ENCODE measurements at regions not wholly inside any gene's neighbourhood (a gene's known extent, or its start where the extent isn't known, plus 50 kb on each side); places are given as distances from the start of the nearest gene placed in this dataset.
A peak's percentile ranks its signal among the peaks of the same experiment; 100 is the strongest.

- DNase-seq: no peak
These were observed 528.5 kb downstream of the BCL11B start for GRCh38 chr14:98743536-98743935.

- DNase-seq: no peak
These were observed 523.0 kb downstream of the BCL11B start for GRCh38 chr14:98748966-98749365.

- no peak for DNase-seq
These were observed 520.9 kb downstream of the BCL11B start for GRCh38 chr14:98751110-98751509.

GRCh38 chr14:98752660-98753059 is 519.3 kb downstream of the BCL11B start:
- no peak for DNase-seq

- peak; percentile 29 for DNase-seq
These were observed 517.5 kb downstream of the BCL11B start for GRCh38 chr14:98754343-98755020.

GRCh38 chr14:98756749-98757148 is 515.2 kb downstream of the BCL11B start:
- DNase-seq: no peak

GRCh38 chr14:98758440-98758839 is 513.6 kb downstream of the BCL11B start:
- no peak for DNase-seq

- no peak for DNase-seq
These were observed 510.0 kb downstream of the BCL11B start for GRCh38 chr14:98761993-98762392.

- no peak for DNase-seq
These were observed 505.2 kb downstream of the BCL11B start for GRCh38 chr14:98766818-98767217.

GRCh38 chr14:98769326-98769725 is 502.7 kb downstream of the BCL11B start:
- no peak for DNase-seq

- no peak for DNase-seq
These were observed 501.8 kb downstream of the BCL11B start for GRCh38 chr14:98770151-98770550.

GRCh38 chr14:98773814-98774213 is 498.2 kb downstream of the BCL11B start:
- DNase-seq: peak; percentile 10

- DNase-seq: no peak
These were observed 496.1 kb downstream of the BCL11B start for GRCh38 chr14:98775892-98776291.

GRCh38 chr14:98782062-98782461 is 489.9 kb downstream of the BCL11B start:
- no peak for DNase-seq

- DNase-seq: no peak
These were observed 486.4 kb downstream of the BCL11B start for GRCh38 chr14:98785578-98785977.

GRCh38 chr14:98786456-98786855 is 485.5 kb downstream of the BCL11B start:
- DNase-seq: no peak

- DNase-seq: no peak
These were observed 480.3 kb downstream of the BCL11B start for GRCh38 chr14:98791661-98792060.

GRCh38 chr14:98792171-98792570 is 479.8 kb downstream of the BCL11B start:
- no peak for DNase-seq

- DNase-seq: no peak
These were observed 473.9 kb downstream of the BCL11B start for GRCh38 chr14:98798099-98798498.

- no peak for DNase-seq
These were observed 472.1 kb downstream of the BCL11B start for GRCh38 chr14:98799891-98800290.

- DNase-seq: no peak
These were observed 470.0 kb downstream of the BCL11B start for GRCh38 chr14:98802044-98802443.

- no peak for DNase-seq
These were observed 468.8 kb downstream of the BCL11B start for GRCh38 chr14:98803196-98803595.

GRCh38 chr14:98808494-98809407 is 463.2 kb downstream of the BCL11B start:
- no peak for DNase-seq

All from muscle of arm (tissue), 1 donor.